ENCODE measurements at regions not wholly inside any gene's neighbourhood (a gene's known extent, or its start where the extent isn't known, plus 50 kb on each side); places are given as distances from the start of the nearest gene placed in this dataset.
"Not testable (repeated sequence)": the region's sequence is repeated elsewhere in the genome, so short reads cannot be mapped to it uniquely, and the experiment has no call there.

DNA sequence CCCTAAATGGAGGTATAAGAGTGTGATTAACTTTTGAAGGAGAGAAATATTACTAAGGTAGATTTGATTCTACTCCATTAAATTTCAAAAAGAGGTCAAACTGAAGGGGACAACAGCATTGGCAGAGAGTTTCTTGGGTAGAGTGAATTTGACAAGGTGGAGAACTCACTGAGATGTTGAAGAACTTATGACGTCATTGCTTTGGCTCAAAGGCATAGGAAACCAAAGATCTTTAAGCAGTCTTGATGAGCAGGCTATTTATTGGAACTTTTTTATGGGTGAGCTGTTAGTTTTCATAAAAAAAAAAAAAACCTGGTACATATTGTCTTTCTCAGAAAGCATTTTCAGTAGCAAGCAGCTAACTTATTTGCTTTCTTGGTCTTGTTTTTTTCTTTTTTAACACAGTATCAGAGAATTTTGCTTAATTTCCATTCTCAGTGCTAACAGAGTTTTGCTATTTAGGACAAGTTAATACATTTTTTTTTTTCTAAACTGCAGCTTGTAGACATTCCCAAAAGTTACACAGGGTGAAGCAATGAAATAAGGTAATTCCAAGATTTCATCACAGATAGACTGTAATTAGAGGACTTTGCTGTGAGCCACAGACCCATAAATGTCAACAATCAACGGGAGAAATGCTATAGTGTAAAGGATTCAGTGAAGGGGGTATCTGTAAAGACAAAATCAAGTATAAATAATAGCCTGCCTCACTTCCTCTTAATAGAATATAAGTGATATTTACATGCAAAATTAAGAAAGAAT is 412.2 kb upstream of the KLHL1 start:
- H3K4me1 Mint-ChIP-seq, result no peaks in the 10 kb centered on the region
- H3K4me3 Mint-ChIP-seq, result no peak overlapping the region
- DNase-seq, result no peak
- no peak overlapping the region for H3K27ac Mint-ChIP-seq
- no peaks in the 10 kb centered on the region for H3K9me3 Mint-ChIP-seq
- CTCF ChIA-PET, result no interaction called here
- no peaks in the 10 kb centered on the region for H3K36me3 Mint-ChIP-seq
- no peaks in the 10 kb centered on the region for H3K27me3 Mint-ChIP-seq

DNA sequence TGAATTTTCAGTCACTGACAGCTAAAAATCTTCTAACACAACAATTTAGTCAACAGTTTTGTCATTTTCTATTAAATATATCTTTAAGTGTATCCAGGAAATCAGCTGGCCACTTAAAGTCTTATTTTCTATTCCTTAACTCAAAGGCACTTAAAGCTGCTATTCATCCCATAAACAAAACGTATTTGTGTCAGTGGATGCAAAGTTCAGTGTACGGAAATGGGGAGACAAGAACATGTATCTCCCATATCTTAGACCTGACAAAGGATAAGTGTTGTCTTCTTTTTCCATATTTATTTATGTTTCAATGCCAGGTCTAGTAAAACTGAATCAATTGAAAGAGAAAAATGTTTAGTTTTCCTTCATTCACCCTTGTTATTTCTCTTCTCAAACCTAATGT is 409.8 kb upstream of the KLHL1 start:
- H3K27ac Mint-ChIP-seq, result no peak overlapping the region
- no peak overlapping the region for H3K4me3 Mint-ChIP-seq

DNA sequence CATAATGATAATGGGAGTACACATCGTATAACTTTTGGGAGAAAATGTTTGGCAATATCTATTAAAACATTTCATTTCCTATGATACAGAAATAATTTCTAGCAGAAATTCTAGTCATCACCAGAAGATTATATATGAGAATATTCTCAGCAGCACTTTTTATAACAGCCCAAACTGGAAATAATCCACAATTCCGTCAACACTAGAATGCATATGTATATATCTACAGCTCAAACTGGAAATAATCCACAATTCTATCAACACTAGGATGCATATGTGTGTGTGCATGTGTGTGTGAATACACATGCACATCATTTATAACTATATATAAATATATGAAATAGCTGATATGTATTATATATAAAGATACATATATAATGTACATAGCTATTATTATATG is 408.0 kb upstream of the KLHL1 start:
- Mint-ChIP-seq H3K27ac (no peak overlapping the region), H3K36me3 (no peaks in the 10 kb centered on the region), H3K27me3 (no peaks in the 10 kb centered on the region), H3K4me1 (no peaks in the 10 kb centered on the region), H3K9me3 (peaks cover 2% of the 10 kb centered on the region), H3K4me3 (no peak overlapping the region)
- no peak for DNase-seq
- CTCF ChIA-PET, result no interaction called here

More for the DNA sequence above, 409.8 kb upstream of the KLHL1 start:
- H3K27me3 Mint-ChIP-seq, result no peaks in the 10 kb centered on the region
- no peaks in the 10 kb centered on the region for H3K36me3 Mint-ChIP-seq
- H3K9me3 Mint-ChIP-seq, result no peaks in the 10 kb centered on the region
- no peak for DNase-seq
- no peaks in the 10 kb centered on the region for H3K4me1 Mint-ChIP-seq
- CTCF ChIA-PET, result no interaction called here

DNA sequence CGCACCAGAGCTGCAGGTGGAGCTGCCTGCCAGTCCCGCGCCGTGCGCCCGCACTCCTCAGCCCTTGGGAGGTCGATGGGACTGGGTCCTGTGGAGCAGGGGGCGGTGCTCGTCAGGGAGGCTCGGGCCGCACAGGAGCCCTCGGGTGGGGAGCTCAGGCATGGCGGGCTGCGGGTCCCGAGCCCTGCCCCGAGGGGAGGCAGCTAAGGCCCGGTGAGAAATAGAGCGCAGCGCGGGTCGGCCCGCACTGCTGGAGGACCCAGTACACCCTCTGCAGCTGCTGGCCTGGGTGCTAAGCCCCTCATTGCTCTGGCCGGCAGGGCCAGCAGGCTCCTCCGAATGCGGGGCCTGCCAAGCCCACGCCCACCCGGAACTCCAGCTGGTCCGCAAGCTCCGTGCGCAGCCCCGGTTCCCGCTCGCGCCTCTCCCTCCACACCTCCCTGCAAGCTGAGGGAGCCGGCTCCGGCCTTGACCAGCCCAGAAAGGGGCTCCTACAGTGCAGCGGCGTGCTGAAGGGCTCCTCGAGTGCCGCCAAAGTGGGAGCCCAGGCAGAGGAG is 403.7 kb upstream of the KLHL1 start:
- H3K9me3 Mint-ChIP-seq, H3K27ac Mint-ChIP-seq, H3K4me1 Mint-ChIP-seq, H3K36me3 Mint-ChIP-seq, H3K4me3 Mint-ChIP-seq, DNase-seq, CTCF ChIA-PET, H3K27me3 Mint-ChIP-seq: not testable (repeated sequence)

DNA sequence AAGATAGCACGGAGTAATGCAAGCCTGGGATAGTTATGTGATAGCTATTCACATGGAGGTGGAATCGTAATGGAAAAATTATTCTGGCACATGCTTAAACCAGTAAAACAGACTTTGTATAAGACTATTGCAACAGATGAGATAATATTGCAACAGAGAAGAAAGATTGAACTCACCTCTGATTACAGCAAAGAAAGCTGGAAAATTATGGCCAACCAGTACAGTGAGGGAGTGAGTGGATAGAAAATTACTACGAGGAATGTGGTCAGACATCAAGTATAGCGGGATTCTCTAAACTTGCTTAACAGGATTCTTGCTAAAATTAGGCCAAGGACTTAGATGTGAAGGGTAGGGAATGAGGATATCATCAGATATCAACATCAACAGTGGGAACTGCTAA is 397.6 kb upstream of the KLHL1 start:
- Mint-ChIP-seq H3K27ac (no peak overlapping the region), H3K36me3 (no peaks in the 10 kb centered on the region), H3K9me3 (peaks cover 2% of the 10 kb centered on the region), H3K4me1 (no peaks in the 10 kb centered on the region), H3K27me3 (no peaks in the 10 kb centered on the region), H3K4me3 (no peak overlapping the region)
- CTCF ChIA-PET, result no interaction called here
- DNase-seq, result no peak

DNA sequence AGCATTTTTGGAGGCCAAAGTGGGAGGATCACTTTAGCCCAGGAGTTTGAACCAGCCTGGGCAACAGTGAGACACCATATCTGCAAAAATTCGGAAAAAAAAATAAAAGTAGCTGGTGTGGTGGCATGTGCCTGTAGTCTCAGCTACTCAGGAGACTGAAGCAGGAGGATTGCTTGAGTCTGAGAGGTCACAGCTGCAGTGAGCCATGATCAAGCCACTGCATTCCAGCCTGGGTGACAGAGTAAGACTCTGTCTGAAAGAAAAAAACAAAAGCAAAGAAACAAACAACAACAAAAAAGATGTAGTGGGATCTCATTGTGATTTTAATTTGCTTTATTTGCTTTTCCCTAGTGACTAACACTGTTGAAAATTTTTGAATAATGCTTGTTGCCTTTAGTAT is 394.7 kb upstream of the KLHL1 start:
- Mint-ChIP-seq H3K27ac (no peak overlapping the region), H3K9me3 (peaks cover 3% of the 10 kb centered on the region), H3K36me3 (no peaks in the 10 kb centered on the region), H3K4me1 (no peaks in the 10 kb centered on the region), H3K4me3 (no peak overlapping the region), H3K27me3 (no peaks in the 10 kb centered on the region)
- CTCF ChIA-PET, result no interaction called here
- no peak for DNase-seq

DNA sequence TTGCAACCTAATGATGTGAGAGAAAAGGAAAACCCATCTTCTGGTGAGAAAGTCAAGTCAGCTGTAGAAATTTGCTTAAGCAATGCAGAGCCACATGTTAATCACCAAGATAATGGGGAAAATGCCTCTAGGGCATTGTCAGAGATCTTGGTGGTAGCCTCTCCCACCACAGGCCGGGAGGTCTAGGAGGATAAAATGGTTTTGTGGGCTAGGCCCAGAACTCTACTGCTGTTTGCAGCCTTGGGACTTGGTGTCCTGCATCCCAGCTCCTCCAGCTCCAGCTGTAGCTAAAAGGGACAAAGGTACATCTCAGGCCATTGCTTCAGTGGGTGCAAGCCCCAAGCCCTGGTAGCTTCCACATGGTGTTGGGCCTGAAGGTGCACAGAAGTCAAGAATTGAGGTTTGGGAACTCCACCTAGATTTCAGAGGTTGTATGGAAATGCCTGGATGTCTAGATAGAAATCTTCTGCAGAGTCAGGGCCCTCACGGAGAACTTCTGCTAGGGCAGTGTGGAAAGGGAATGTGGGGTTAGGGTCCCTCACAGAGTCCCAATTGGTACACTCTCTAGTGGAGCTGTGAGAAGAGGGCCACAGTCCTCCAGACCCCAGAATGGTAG is 382.2 kb upstream of the KLHL1 start:
- DNase-seq, result no peak
- no peaks in the 10 kb centered on the region for H3K36me3 Mint-ChIP-seq
- no peak overlapping the region for H3K27ac Mint-ChIP-seq
- no peak overlapping the region for H3K4me3 Mint-ChIP-seq
- H3K9me3 Mint-ChIP-seq, result peaks cover 10% of the 10 kb centered on the region
- CTCF ChIA-PET, result no interaction called here
- H3K27me3 Mint-ChIP-seq, result no peaks in the 10 kb centered on the region
- H3K4me1 Mint-ChIP-seq, result no peaks in the 10 kb centered on the region

DNA sequence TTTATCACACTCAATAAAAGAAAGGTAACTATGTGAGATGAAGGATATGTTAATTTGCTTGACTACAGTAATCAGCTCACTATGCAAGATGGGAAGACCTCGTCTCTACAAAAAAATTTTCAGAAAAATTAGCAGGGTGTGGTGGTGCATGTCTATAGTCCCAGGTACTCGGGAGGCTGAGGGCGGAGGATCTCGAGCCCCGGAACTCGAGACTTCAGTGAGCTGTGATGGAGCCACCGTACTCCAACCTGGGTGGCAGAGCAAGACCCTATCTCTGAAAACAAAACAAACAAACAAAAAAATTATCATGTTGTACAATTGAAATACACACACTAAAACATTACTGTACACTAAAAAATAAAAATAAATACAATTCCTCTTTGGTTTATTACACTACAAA is 376.7 kb upstream of the KLHL1 start:
- Mint-ChIP-seq H3K27me3 (no peaks in the 10 kb centered on the region), H3K36me3 (no peaks in the 10 kb centered on the region), H3K4me3 (no peak overlapping the region), H3K4me1 (no peaks in the 10 kb centered on the region), H3K9me3 (peaks cover 7% of the 10 kb centered on the region), H3K27ac (no peak overlapping the region)
- CTCF ChIA-PET, result no interaction called here
- DNase-seq, result no peak

DNA sequence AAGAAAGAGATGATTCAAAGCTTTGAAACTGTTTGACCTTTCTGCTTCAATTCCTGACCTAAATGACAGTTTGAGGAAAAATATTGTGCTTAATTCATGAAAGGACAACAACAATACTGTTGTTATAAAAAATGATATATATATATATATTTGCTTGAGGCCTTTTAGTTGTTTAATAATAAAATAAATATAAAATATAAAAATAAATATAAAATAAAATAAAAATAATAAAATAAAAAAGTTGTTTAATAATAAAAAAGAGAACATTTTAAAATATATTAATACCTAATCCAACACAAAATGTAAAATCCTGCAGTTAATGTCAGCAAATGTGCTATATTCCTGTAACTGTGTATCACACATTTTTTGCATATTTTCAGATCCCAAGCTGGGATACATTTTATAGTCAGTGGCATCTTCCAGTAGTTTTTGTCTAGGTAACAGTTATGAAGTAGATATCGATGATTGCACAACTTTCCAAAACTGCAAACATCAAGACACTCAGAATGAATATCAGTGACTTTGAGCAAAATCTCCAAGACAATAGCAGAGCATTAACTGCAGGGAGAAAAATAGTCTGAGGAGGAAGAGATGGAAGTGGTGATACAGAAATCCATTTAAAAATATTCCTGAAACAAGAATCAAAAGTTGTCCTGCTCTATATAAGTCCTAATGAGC is 375.5 kb upstream of the KLHL1 start:
- H3K27me3 Mint-ChIP-seq, result no peaks in the 10 kb centered on the region
- CTCF ChIA-PET, result no interaction called here
- H3K4me3 Mint-ChIP-seq, result no peak overlapping the region
- no peaks in the 10 kb centered on the region for H3K36me3 Mint-ChIP-seq
- H3K4me1 Mint-ChIP-seq, result no peaks in the 10 kb centered on the region
- H3K27ac Mint-ChIP-seq, result no peak overlapping the region
- H3K9me3 Mint-ChIP-seq, result peaks cover 5% of the 10 kb centered on the region
- no peak for DNase-seq

DNA sequence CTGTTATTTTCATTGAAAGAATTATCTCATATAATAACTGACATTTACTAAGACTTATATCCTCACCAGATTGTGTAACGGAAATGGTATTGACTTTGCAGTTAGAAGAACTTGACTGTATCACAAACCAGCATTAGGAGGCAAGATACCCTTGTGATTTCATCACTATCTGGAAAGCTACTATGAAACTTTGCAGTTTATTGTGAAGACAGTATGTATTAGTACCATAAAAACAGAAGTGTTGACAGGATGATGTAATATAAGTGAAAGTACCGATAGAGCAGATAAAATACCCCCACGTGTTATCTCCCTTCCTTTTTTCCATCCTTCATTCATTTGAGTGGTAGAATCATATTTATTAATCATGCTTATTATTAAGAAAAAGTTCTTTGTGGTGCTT is 365.7 kb upstream of the KLHL1 start:
- no peak overlapping the region for H3K27ac Mint-ChIP-seq
- no peaks in the 10 kb centered on the region for H3K4me1 Mint-ChIP-seq
- H3K27me3 Mint-ChIP-seq, result no peaks in the 10 kb centered on the region
- no peak overlapping the region for H3K4me3 Mint-ChIP-seq
- H3K9me3 Mint-ChIP-seq, result peaks cover 3% of the 10 kb centered on the region
- no peaks in the 10 kb centered on the region for H3K36me3 Mint-ChIP-seq
- CTCF ChIA-PET, result no interaction called here
- DNase-seq, result no peak

DNA sequence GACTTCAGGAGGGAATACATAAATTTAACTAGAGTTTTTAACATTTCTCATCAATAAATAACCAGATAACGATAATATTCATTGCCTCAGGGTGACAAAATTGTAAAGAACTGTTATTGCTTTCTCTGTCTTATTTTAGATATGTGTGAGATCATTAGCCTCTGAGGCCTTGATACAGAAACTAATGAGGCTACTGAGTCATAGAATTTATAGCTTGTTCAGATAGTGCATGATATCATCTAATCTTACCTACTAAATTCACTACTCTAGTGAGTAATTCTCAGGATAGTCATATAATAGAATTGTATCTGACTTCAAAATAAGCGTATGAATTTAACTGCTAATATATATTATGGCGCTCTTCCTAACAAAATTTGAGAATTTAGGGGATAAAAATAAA is 360.8 kb upstream of the KLHL1 start:
- no peak for DNase-seq
- Mint-ChIP-seq H3K4me1 (no peaks in the 10 kb centered on the region), H3K27me3 (no peaks in the 10 kb centered on the region), H3K36me3 (no peaks in the 10 kb centered on the region), H3K4me3 (no peak overlapping the region), H3K9me3 (peaks cover 3% of the 10 kb centered on the region), H3K27ac (no peak overlapping the region)
- CTCF ChIA-PET, result no interaction called here

DNA sequence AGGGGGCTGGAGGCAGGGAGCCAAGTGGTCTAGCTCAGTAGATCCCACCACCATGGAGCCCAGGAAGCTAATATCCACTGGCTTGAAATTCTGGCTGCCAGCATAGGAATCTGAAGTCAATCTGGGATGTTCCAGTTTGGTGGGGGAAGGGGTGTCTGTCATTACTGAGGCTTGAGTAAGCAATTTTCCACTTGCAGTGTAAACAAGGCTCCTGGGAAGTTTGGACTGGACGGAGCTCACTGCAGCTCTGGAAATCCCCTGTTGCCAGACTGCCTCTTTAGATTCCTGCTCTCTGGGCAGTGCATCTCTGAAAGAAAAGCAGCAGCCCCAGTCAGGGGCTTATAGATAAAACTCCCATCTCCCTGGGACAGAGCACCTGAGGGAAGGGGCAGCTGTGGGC is 349.2 kb upstream of the KLHL1 start:
- Mint-ChIP-seq H3K4me1 (no peaks in the 10 kb centered on the region), H3K4me3 (no peak overlapping the region), H3K36me3 (no peaks in the 10 kb centered on the region), H3K27ac (no peak overlapping the region), H3K9me3 (peaks cover 12% of the 10 kb centered on the region), H3K27me3 (no peaks in the 10 kb centered on the region)
- CTCF ChIA-PET, result no interaction called here
- DNase-seq, result no peak

DNA sequence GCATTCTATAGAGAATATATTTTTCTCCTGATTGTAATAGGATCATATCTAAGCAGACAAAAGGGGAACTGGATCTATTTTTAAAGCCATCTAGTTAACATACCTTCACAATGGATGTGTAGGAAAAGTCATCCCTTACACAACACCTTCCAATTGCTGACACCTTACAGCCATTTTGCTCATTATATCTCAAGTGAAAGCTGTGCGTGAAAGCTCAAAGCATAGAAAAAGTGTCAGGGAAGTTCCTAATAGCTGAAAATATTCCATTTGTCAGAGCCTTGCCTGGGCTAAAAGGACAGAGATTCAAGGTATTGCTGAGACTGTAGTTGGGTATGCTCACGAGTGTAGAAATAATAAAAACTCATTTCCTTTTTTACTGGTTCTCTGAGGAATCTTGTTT is 340.6 kb upstream of the KLHL1 start:
- CTCF ChIA-PET, result no interaction called here
- H3K9me3 Mint-ChIP-seq, result no peaks in the 10 kb centered on the region
- no peak overlapping the region for H3K27ac Mint-ChIP-seq
- no peaks in the 10 kb centered on the region for H3K27me3 Mint-ChIP-seq
- no peak for DNase-seq
- H3K36me3 Mint-ChIP-seq, result no peaks in the 10 kb centered on the region
- H3K4me1 Mint-ChIP-seq, result no peaks in the 10 kb centered on the region
- H3K4me3 Mint-ChIP-seq, result no peak overlapping the region

DNA sequence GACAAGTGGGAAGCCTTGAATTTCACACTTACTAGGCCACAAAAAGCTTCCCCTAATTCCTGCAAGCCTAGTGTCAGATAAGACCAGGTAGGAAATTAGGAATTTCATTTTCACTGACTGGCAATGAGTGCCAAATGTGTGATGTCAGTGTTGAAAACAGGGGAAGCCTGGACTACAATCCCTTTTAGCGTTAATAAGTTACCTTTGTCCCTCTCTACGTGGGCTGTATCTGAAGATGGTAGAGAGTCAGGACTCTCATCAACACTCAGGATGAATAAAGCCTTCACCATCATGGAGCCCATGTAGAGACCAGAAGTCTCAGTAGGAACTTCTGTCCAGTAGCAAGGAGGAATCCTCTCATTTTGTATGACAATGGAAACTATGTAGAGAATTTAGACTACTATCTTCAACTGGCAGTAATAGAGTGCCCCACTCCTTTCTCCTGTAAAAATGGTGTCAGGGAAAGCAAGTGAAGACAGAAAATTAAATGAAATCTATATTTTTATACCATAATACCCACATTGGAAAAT is 324.1 kb upstream of the KLHL1 start:
- CTCF ChIA-PET, result no interaction called here
- DNase-seq, result no peak
- no peaks in the 10 kb centered on the region for H3K9me3 Mint-ChIP-seq
- no peak overlapping the region for H3K4me3 Mint-ChIP-seq
- H3K27ac Mint-ChIP-seq, result no peak overlapping the region
- no peaks in the 10 kb centered on the region for H3K36me3 Mint-ChIP-seq
- H3K27me3 Mint-ChIP-seq, result no peaks in the 10 kb centered on the region
- no peaks in the 10 kb centered on the region for H3K4me1 Mint-ChIP-seq

DNA sequence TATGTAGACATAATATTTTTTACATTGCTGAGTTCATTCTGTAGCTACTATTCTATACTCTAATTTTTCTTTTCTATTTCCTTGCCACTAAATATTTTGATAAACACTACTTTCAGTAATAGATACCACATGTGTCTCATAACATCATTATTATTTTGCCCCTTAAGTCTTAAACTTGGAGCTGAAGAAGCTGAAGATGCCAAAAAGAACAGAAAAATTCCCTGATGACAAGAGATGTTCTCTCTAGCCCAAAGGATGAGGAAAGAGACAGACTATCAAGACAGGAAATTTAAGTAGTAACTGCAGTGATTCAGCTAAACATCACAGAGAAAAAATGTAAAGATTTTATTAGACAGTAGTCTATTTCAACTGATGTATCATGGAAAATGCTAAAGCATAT is 322.0 kb upstream of the KLHL1 start:
- CTCF ChIA-PET, result interaction anchor here (0.6 kb wide), 1 partner anchor 1583 kb away, joined by 3 read pairs; no protein-coding TSS in a partner anchor
- no peaks in the 10 kb centered on the region for H3K4me1 Mint-ChIP-seq
- no peak for DNase-seq
- H3K36me3 Mint-ChIP-seq, result no peaks in the 10 kb centered on the region
- H3K9me3 Mint-ChIP-seq, result no peaks in the 10 kb centered on the region
- H3K27ac Mint-ChIP-seq, result no peak overlapping the region
- no peak overlapping the region for H3K4me3 Mint-ChIP-seq
- no peaks in the 10 kb centered on the region for H3K27me3 Mint-ChIP-seq
